IMR-90 (cell line): ENCODE measurements at regions not wholly inside any gene's neighbourhood (a gene's known extent, or its start where the extent isn't known, plus 50 kb on each side); places are given as distances from the start of the nearest gene placed in this dataset.

Experiments
- ATAC-seq: fragments of 200-7000 bp; cut with Tn5 transposase; 2 replicates; pipeline ENCODE4 v1.9.1; 2020; ENCODE audit warnings: low read depth, mild to moderate bottlenecking, moderate library complexity
- BruUV-seq: library from RNA; stranded (reverse); fragments of 400-500 nt; replicated peaks from 2 replicates; lab custom pipeline; 2021; lab: Mats Ljungman, UMichigan
- CTCF ChIA-PET: fragments of 300-600 bp; formaldehyde crosslinking; extraction: SDS; loops from one replicate; lab custom pipeline; 2021; ENCODE audit warnings: antibody characterized with exemption; lab: Yijun Ruan, JAX
- POLR2A ChIA-PET: fragments of 300-600 bp; sonication (Branson Sonifier 250); formaldehyde crosslinking; loops from one replicate; lab custom pipeline; 2022; ENCODE audit warnings: antibody characterized with exemption; ENCODE audit not compliant: unreplicated experiment; lab: Charles Lee
- DNase-seq: peaks from one replicate; pipeline ENCODE4 v3.0.0; 2013
- H2AFZ ChIP-seq: replicated peaks from 2 replicates; pipeline ENCODE3; 2013; ENCODE audit warnings: low read length, mild to moderate bottlenecking; ENCODE audit not compliant: poor library complexity
- H2AK5ac ChIP-seq: 2 replicates; pipeline ENCODE4 v1.6.1; 2013; ENCODE audit warnings: low read depth, low read length, inconsistent platforms
- H2AK9ac ChIP-seq: replicated peaks from 2 replicates; pipeline ENCODE3; 2013; ENCODE audit warnings: mild to moderate bottlenecking, low read depth, low read length, moderate library complexity; ENCODE audit not compliant: poor library complexity
- H2BK120ac ChIP-seq: 2 replicates; pipeline ENCODE4 v1.6.1; 2013; ENCODE audit warnings: low read depth, low read length, inconsistent platforms
- H2BK15ac ChIP-seq: 3 replicates; pipeline ENCODE4 v1.6.1; 2013; ENCODE audit warnings: low read depth, low read length, inconsistent platforms
- H2BK20ac ChIP-seq: 2 replicates; pipeline ENCODE4 v1.6.1; 2013; ENCODE audit warnings: low read depth, mild to moderate bottlenecking, inconsistent platforms, low read length, moderate library complexity
- H2BK5ac ChIP-seq: 2 replicates; pipeline ENCODE4 v1.6.1; 2013; ENCODE audit warnings: mild to moderate bottlenecking, low read depth, low read length, inconsistent platforms; ENCODE audit not compliant: poor library complexity, severe bottlenecking
- H3K14ac ChIP-seq: replicated peaks from 2 replicates; pipeline ENCODE4 v1.6.1; 2013; ENCODE audit warnings: low read depth, low read length, inconsistent platforms
- H3K18ac ChIP-seq: 2 replicates; pipeline ENCODE4 v1.6.1; 2013; ENCODE audit warnings: low read depth, low read length, control low read depth
- H3K23ac ChIP-seq: 2 replicates; pipeline ENCODE4 v1.6.1; 2013; ENCODE audit warnings: low read depth, low read length, inconsistent platforms
- H3K27ac ChIP-seq: 2 replicates; pipeline ENCODE4 v1.5.1; 2013; ENCODE audit warnings: mild to moderate bottlenecking, control low read depth, low read length; ENCODE audit not compliant: insufficient read depth
- H3K27me3 ChIP-seq: 2 replicates; pipeline ENCODE4 v1.6.1; 2013; ENCODE audit warnings: low read length; ENCODE audit not compliant: control insufficient read depth, insufficient read depth
- H3K36me3 ChIP-seq: 2 replicates; pipeline ENCODE4 v1.6.1; 2013; ENCODE audit warnings: low read length, mixed read lengths; ENCODE audit not compliant: control insufficient read depth, insufficient read depth
- H3K4ac ChIP-seq: 2 replicates; pipeline ENCODE4 v1.6.1; 2013; ENCODE audit warnings: low read depth, low read length, inconsistent platforms
- H3K4me1 ChIP-seq: 2 replicates; pipeline ENCODE4 v1.6.1; 2013; ENCODE audit warnings: low read length, mixed read lengths; ENCODE audit not compliant: control insufficient read depth, insufficient read depth
- H3K4me2 ChIP-seq: 2 replicates; pipeline ENCODE4 v1.6.1; 2013; ENCODE audit warnings: low read depth, mild to moderate bottlenecking, control low read depth, low read length, moderate library complexity
- H3K4me3 ChIP-seq: 2 replicates; pipeline ENCODE4 v1.5.1; 2013; ENCODE audit warnings: low read depth, mild to moderate bottlenecking, control low read depth, low read length, moderate library complexity; ENCODE audit not compliant: insufficient read depth
- H3K56ac ChIP-seq: 2 replicates; pipeline ENCODE4 v1.6.1; 2013; ENCODE audit warnings: low read length, inconsistent platforms; ENCODE audit not compliant: insufficient read depth; ENCODE audit errors: extremely low read depth
- H3K79me1 ChIP-seq, 2 experiments: 2 replicates each; pipeline ENCODE4 v1.6.1; 2013; ENCODE audit warnings: low read length in 2 of 2, inconsistent platforms in 1 of 2, low read depth in 1 of 2
- H3K9ac ChIP-seq: 2 replicates; pipeline ENCODE4 v1.6.1; 2013; ENCODE audit warnings: low read depth, low read length, control low read depth
- H3K9me1 ChIP-seq: 2 replicates; pipeline ENCODE4 v1.6.1; 2013; ENCODE audit warnings: low read length, inconsistent platforms; ENCODE audit not compliant: insufficient read depth
- H3K9me3 ChIP-seq: 2 replicates; pipeline ENCODE4 v1.6.1; 2013; ENCODE audit warnings: low read length; ENCODE audit not compliant: control insufficient read depth, insufficient read depth
- H4K20me1 ChIP-seq: 2 replicates; pipeline ENCODE4 v1.6.1; 2013; ENCODE audit warnings: low read length, inconsistent platforms; ENCODE audit not compliant: insufficient read depth
- H4K5ac ChIP-seq: 2 replicates; pipeline ENCODE4 v1.6.1; 2013; ENCODE audit warnings: mild to moderate bottlenecking, low read depth, low read length, control low read depth
- H4K8ac ChIP-seq, 2 experiments: 2 replicates each; pipeline ENCODE4 v1.6.1; 2013; ENCODE audit warnings: low read depth in 2 of 2, low read length in 2 of 2, control low read depth in 1 of 2, inconsistent platforms in 1 of 2
- H4K91ac ChIP-seq: 2 replicates; pipeline ENCODE4 v1.6.1; 2013; ENCODE audit warnings: low read depth, low read length, inconsistent platforms; ENCODE audit not compliant: insufficient read depth
- BHLHE40 ChIP-seq: fragments of 150-350 bp; IDR thresholded peaks from 2 replicates; pipeline ENCODE4 v1.6.1; 2016; ENCODE audit warnings: mild to moderate bottlenecking, low read depth, low read length
- CHD1 ChIP-seq: IDR thresholded peaks from 2 replicates; pipeline ENCODE4 v1.6.1; 2012; ENCODE audit warnings: low read depth, low read length, improper control_type of control experiment
- CTCF ChIP-seq: conservative IDR thresholded peaks from 2 replicates; pipeline ENCODE4 v1.5.1; 2012; ENCODE audit warnings: mild to moderate bottlenecking, low read depth, low read length, improper control_type of control experiment
- RAD21 ChIP-seq: IDR thresholded peaks from 2 replicates; pipeline ENCODE4 v1.6.1; 2012; ENCODE audit warnings: low read length, improper control_type of control experiment
- SMC3 ChIP-seq: fragments of 150-350 bp; IDR thresholded peaks from 2 replicates; pipeline ENCODE4 v1.6.1; 2016; ENCODE audit warnings: low read depth, mild to moderate bottlenecking, antibody characterized with exemption, low read length, moderate library complexity
- WGBS, 2 experiments: methylation state at CpG; one replicate each; pipeline versions ENCODE4 v1.1.5 to v1.1.7; 2013; ENCODE audit warnings: missing lambda C conversion rate in 2 of 2; ENCODE audit not compliant: insufficient read length in 1 of 2; ENCODE audit errors: extremely low coverage in 2 of 2; 5-methylcytosine and 5-hydroxymethylcytosine counted together
- dilution Hi-C: fragments of 300-500 bp; cut with HindIII; formaldehyde crosslinking; loops from one replicate; pipeline ENCODE4 v1.14.3; 2018; ENCODE audit warnings: low sequenced_read_pairs; ENCODE audit not compliant: unreplicated experiment
- in situ Hi-C: fragments of 300-500 bp; cut with MboI; formaldehyde crosslinking; loops from 3 replicates; pipeline ENCODE4 v1.14.3; 2019; ENCODE audit warnings: low sequenced_read_pairs, inconsistent platforms, mixed read lengths
- intact Hi-C: fragments of 100-400 bp; cut with micrococcal nuclease; formaldehyde crosslinking; loops from 2 replicates; pipeline ENCODE4 v1.10.0; 2022

- intact Hi-C loops (loop anchor here (1.0 to 5.0 kb wide), 3 partner anchors 374 to 758 kb away; no protein-coding TSS in a partner anchor), in situ Hi-C loops (loop anchor here (25.0 kb wide), 1 partner anchor 768 kb away; no protein-coding TSS in a partner anchor), dilution Hi-C loops (no loop called here)
- H3K23ac ChIP-seq, result no peak overlapping the region
- 20% methylated on average over 6 of the region's 8 CpGs; no CpG with 5 or more reads in 1 of the 2 experiments for WGBS, 2 experiments
- peak; percentile 55 for DNase-seq
- H3K4me1 ChIP-seq, result no peaks in the 10 kb centered on the region
- no peak overlapping the region for H4K5ac ChIP-seq
- H3K36me3 ChIP-seq, result no peaks in the 10 kb centered on the region
- no peaks in the 10 kb centered on the region for H3K9me3 ChIP-seq
- H4K91ac ChIP-seq, result no peak overlapping the region
- no peak overlapping the region for H2BK5ac ChIP-seq
- no peak overlapping the region for H3K27ac ChIP-seq
- peak; percentile 80 for TF ChIP-seq RAD21
- peak; percentile 84 for TF ChIP-seq SMC3
- peak; percentile 88 for TF ChIP-seq CTCF
- TF ChIP-seq BHLHE40, result no peak
- TF ChIP-seq CHD1, result no peak
- H2AK9ac ChIP-seq, result no peak overlapping the region
- H3K27me3 ChIP-seq, result no peaks in the 10 kb centered on the region
- no peak overlapping the region for H3K56ac ChIP-seq
- H2BK120ac ChIP-seq, result no peak overlapping the region
- no TSS peak for BruUV-seq
- no peaks in the 10 kb centered on the region for H3K9me1 ChIP-seq
- POLR2A ChIA-PET, result no interaction called here
- CTCF ChIA-PET, result interaction anchor here (0.8 to 4.4 kb wide), 4 partner anchors 9 to 374 kb away, joined by 3 to 19 read pairs (median 6); no protein-coding TSS in a partner anchor
- H3K4me3 ChIP-seq, result no peak overlapping the region
- no peak overlapping the region for H2AK5ac ChIP-seq
- no peak overlapping the region for H3K14ac ChIP-seq
- no peak overlapping the region for H4K8ac ChIP-seq
- H4K20me1 ChIP-seq, result no peaks in the 10 kb centered on the region
- H3K9ac ChIP-seq, result no peak overlapping the region
- no peaks in the 10 kb centered on the region for H3K79me1 ChIP-seq
- no peak overlapping the region for H3K18ac ChIP-seq
- no peak overlapping the region for H2BK15ac ChIP-seq
- no peak overlapping the region for H3K4ac ChIP-seq
- no peak overlapping the region for H3K4me2 ChIP-seq
- no peak overlapping the region for H2BK20ac ChIP-seq
- peak; percentile 98 for ATAC-seq
- H2AFZ ChIP-seq, result no peak overlapping the region
Measured at GRCh38 chr16:55944377-55944802, 69.2 kb upstream of the CES5A start.
